ENCODE measurements at regions not wholly inside any gene's neighbourhood (a gene's known extent, or its start where the extent isn't known, plus 50 kb on each side); places are given as distances from the start of the nearest gene placed in this dataset.

- TF ChIP-seq POLR2AphosphoS5 (IDR thresholded peaks at IDR 0.05) (no peak), CTCF (IDR thresholded peaks at IDR 0.05) (no peak), POLR2A (IDR thresholded peaks at IDR 0.05) (no peak)
- no peak overlapping the region for H3K4me3 ChIP-seq
- no peaks in the 10 kb centered on the region for H3K9me3 ChIP-seq
- intact Hi-C loops (cut with DNase I; ENCODE audit: low total_unique reads): no loop called here
- H3K4me1 ChIP-seq: no peaks in the 10 kb centered on the region
- DNase-seq (ENCODE audit: low spot score in 2 of 2): no peak
- no peak overlapping the region for H3K27ac ChIP-seq
- no peaks in the 10 kb centered on the region for H3K27me3 ChIP-seq
- H3K36me3 ChIP-seq: no peaks in the 10 kb centered on the region
These were observed 1262.5 kb downstream of the EFNB2 start for GRCh38 chr13:105272660-105273631.

- Histone ChIP-seq H3K27me3 (no peaks in the 10 kb centered on the region), H3K4me1 (no peaks in the 10 kb centered on the region), H3K36me3 (no peaks in the 10 kb centered on the region), H3K4me3 (no peak overlapping the region), H3K27ac (no peak overlapping the region), H3K9me3 (no peaks in the 10 kb centered on the region)
- intact Hi-C loops (cut with DNase I; ENCODE audit: low total_unique reads): no loop called here
- TF ChIP-seq CTCF (IDR thresholded peaks at IDR 0.05) (no peak), POLR2AphosphoS5 (IDR thresholded peaks at IDR 0.05) (no peak), POLR2A (IDR thresholded peaks at IDR 0.05) (no peak)
- DNase-seq (ENCODE audit: low spot score in 2 of 2): no peak
These were observed 1268.8 kb downstream of the EFNB2 start for GRCh38 chr13:105266615-105267014.

- H3K27me3 ChIP-seq: no peaks in the 10 kb centered on the region
- no peak overlapping the region for H3K27ac ChIP-seq
- no peaks in the 10 kb centered on the region for H3K9me3 ChIP-seq
- intact Hi-C loops (cut with DNase I; ENCODE audit: low total_unique reads): no loop called here
- no peaks in the 10 kb centered on the region for H3K4me1 ChIP-seq
- no peaks in the 10 kb centered on the region for H3K36me3 ChIP-seq
- TF ChIP-seq POLR2AphosphoS5 (IDR thresholded peaks at IDR 0.05): no peak
- no peak overlapping the region for H3K4me3 ChIP-seq
- no peak for DNase-seq (ENCODE audit: low spot score in 2 of 2)
These were observed 1272.9 kb downstream of the EFNB2 start for GRCh38 chr13:105262579-105262978.

GRCh38 chr13:105259426-105259825, 1276.0 kb downstream of the EFNB2 start:
- no peaks in the 10 kb centered on the region for H3K36me3 ChIP-seq
- intact Hi-C loops (cut with DNase I; ENCODE audit: low total_unique reads): no loop called here
- no peak overlapping the region for H3K4me3 ChIP-seq
- no peaks in the 10 kb centered on the region for H3K27me3 ChIP-seq
- TF ChIP-seq POLR2A (IDR thresholded peaks at IDR 0.05) (no peak), POLR2AphosphoS5 (IDR thresholded peaks at IDR 0.05) (no peak), CTCF (IDR thresholded peaks at IDR 0.05) (no peak)
- H3K4me1 ChIP-seq: no peaks in the 10 kb centered on the region
- no peak overlapping the region for H3K27ac ChIP-seq
- no peaks in the 10 kb centered on the region for H3K9me3 ChIP-seq
- no peak for DNase-seq (ENCODE audit: low spot score in 2 of 2)

- no peaks in the 10 kb centered on the region for H3K9me3 ChIP-seq
- TF ChIP-seq POLR2AphosphoS5 (IDR thresholded peaks at IDR 0.05): no peak
- no peak for TF ChIP-seq CTCF (IDR thresholded peaks at IDR 0.05)
- TF ChIP-seq POLR2A (IDR thresholded peaks at IDR 0.05): no peak
- no peak overlapping the region for H3K4me3 ChIP-seq
- no peaks in the 10 kb centered on the region for H3K4me1 ChIP-seq
- no peak overlapping the region for H3K27ac ChIP-seq
- intact Hi-C loops (cut with DNase I; ENCODE audit: low total_unique reads): no loop called here
- DNase-seq (ENCODE audit: low spot score in 2 of 2): no peak
- no peaks in the 10 kb centered on the region for H3K36me3 ChIP-seq
- no peaks in the 10 kb centered on the region for H3K27me3 ChIP-seq
These were observed 1280.0 kb downstream of the EFNB2 start for GRCh38 chr13:105255472-105255871.

All from breast epithelium (tissue), 4 donors.